ENCODE measurements at regions not wholly inside any gene's neighbourhood (a gene's known extent, or its start where the extent isn't known, plus 50 kb on each side); places are given as distances from the start of the nearest gene placed in this dataset.

GRCh38 chr18:28288784-28289183 is 111.9 kb upstream of the CDH2 start:
- no peak for TF ChIP-seq CTCF (IDR thresholded peaks at IDR 0.05; ENCODE audit: low read depth, low read length)
- no peak for DNase-seq (ENCODE audit: extremely low read depth, low read depth)

- DNase-seq (ENCODE audit: extremely low read depth, low read depth): no peak
- TF ChIP-seq CTCF (IDR thresholded peaks at IDR 0.05; ENCODE audit: low read depth, low read length): no peak
Observed at GRCh38 chr18:28287146-28287545, 110.2 kb upstream of the CDH2 start.

DNA sequence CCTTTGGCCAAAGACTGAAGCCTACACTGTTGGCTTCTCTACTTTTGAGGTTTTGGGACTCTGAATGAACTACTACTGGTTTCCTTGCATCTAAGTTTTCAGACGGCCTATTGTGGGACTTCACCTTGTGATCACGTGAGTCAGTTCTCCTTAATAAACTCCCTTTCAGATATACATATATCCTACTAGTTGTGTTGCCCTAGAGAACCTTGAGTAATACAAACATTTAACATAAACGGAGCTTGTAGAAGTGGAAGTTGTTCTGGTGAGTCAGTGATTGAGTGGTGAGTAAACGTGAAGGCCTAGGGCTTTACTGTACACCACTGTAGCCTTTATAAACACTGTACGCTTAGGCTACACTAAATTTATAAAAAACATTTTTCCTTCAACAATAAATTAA is 107.2 kb upstream of the CDH2 start:
- no peak for TF ChIP-seq CTCF (IDR thresholded peaks at IDR 0.05; ENCODE audit: low read depth, low read length)
- DNase-seq (ENCODE audit: extremely low read depth, low read depth): no peak

DNA sequence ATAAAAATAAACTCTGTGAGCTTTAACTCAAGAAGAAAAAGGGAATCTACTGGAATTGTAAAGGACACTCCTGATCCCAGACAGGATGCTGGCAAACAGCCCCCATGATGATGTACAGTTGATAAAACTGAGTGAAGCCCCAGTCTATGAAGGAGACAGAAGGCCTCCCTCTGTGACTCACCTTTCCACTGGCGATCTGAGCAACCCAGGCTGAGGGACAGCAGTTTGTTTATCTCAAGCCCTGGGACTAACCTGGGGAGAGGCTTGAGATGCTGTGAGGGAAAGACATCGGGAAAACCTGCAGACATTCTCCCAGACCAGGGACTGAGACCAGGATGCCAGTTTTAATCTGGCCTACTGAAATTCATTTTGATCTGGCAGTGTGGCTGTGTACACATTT is 104.5 kb upstream of the CDH2 start:
- no peak for DNase-seq (ENCODE audit: extremely low read depth, low read depth)
- no peak for TF ChIP-seq CTCF (IDR thresholded peaks at IDR 0.05; ENCODE audit: low read depth, low read length)

DNA sequence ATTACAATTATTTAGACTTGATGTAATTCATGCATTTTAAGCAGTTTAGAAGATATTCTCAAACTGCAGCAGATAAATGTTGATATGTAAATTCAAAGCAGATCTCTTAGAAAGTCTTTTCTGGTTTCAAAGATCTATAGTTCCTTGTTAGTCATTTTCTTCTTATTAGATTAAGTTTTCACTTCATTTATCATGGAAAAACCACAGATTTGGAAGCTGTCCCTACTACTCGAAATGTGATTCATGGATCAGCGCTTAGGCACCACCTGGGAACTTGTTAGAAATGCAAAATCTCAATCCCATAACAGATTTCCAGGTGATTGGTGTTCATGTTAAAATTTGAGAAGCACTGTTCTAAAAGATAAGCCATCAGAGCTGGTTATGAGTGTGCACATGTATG is 92.8 kb upstream of the CDH2 start:
- TF ChIP-seq CTCF (IDR thresholded peaks at IDR 0.05; ENCODE audit: low read depth, low read length): no peak
- no peak for DNase-seq (ENCODE audit: extremely low read depth, low read depth)

- no peak for DNase-seq (ENCODE audit: extremely low read depth, low read depth)
- no peak for TF ChIP-seq CTCF (IDR thresholded peaks at IDR 0.05; ENCODE audit: low read depth, low read length)
Observed at GRCh38 chr18:28267878-28268625, 91.1 kb upstream of the CDH2 start.

DNA sequence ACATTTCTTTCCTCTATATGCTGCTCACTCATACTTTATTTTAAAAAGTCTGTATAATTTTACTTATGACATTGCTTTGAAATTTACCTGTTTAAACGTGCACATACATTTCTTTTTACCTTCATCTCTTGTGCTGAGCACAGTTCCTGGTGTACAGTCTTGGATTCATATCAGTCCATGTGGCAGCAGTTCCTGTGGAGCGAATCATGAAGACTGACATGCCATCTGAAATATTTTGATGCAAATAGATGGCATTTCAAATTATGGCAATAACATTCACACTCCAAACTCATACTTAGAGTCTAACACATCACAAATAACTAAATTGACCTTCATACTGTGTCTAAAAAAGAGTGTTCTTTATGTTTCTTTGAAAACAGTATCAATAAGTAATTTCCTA is 90.3 kb upstream of the CDH2 start:
- no peak for DNase-seq (ENCODE audit: extremely low read depth, low read depth)
- no peak for TF ChIP-seq CTCF (IDR thresholded peaks at IDR 0.05; ENCODE audit: low read depth, low read length)
